SK-N-SH treated with all-trans-retinoic acid at 6 μM for 48 hours (cell line): ENCODE measurements at regions not wholly inside any gene's neighbourhood (a gene's known extent, or its start where the extent isn't known, plus 50 kb on each side); places are given as distances from the start of the nearest gene placed in this dataset.

Experiments
- ATAC-seq: fragments of 200-7000 bp; cut with Tn5 transposase; 3 replicates; pipeline ENCODE4 v1.9.1; 2020; ENCODE audit warnings: mild to moderate bottlenecking, moderate library complexity
- BACH2 ChIP-seq: fragments of 250-450 bp; sonication (Bioruptor Pico); IDR thresholded peaks from 2 replicates; pipeline ENCODE4 v1.9.0; 2021; ENCODE audit warnings: mild to moderate bottlenecking, borderline replicate concordance
- CREB5 ChIP-seq: fragments of 250-450 bp; sonication (Bioruptor Pico); IDR thresholded peaks from 2 replicates; pipeline ENCODE4 v1.5.1; 2020; ENCODE audit warnings: low read depth, mild to moderate bottlenecking, moderate library complexity
- CSRNP3 ChIP-seq: fragments of 250-450 bp; sonication (Bioruptor Pico); IDR thresholded peaks from 2 replicates; pipeline ENCODE4 v1.5.1; 2021; ENCODE audit warnings: mild to moderate bottlenecking, moderate library complexity
- ESRRG ChIP-seq: fragments of 250-450 bp; sonication (Bioruptor Pico); IDR thresholded peaks from 2 replicates; pipeline ENCODE4 v1.6.1; 2021; ENCODE audit warnings: mild to moderate bottlenecking
- GLIS3 ChIP-seq: fragments of 250-450 bp; sonication (Bioruptor Pico); IDR thresholded peaks from 2 replicates; pipeline ENCODE4 v1.5.0; 2020; ENCODE audit warnings: mild to moderate bottlenecking, moderate library complexity
- ISL1 ChIP-seq: fragments of 250-450 bp; sonication (Bioruptor Pico); IDR thresholded peaks from 2 replicates; pipeline ENCODE4 v2.1.2; 2022; ENCODE audit warnings: mild to moderate bottlenecking, moderate library complexity
- OSR1 ChIP-seq: fragments of 250-450 bp; sonication (Bioruptor Pico); IDR thresholded peaks from 2 replicates; pipeline ENCODE4 v1.8.0; 2022; ENCODE audit warnings: moderate library complexity, mild to moderate bottlenecking, inconsistent platforms
- PATZ1 ChIP-seq: fragments of 250-450 bp; sonication (Bioruptor Pico); IDR thresholded peaks from 2 replicates; pipeline ENCODE4 v1.8.0; 2020; ENCODE audit warnings: mild to moderate bottlenecking, moderate library complexity, borderline replicate concordance
- PPARA ChIP-seq: fragments of 250-450 bp; sonication (Bioruptor Pico); IDR thresholded peaks from 2 replicates; pipeline ENCODE4 v1.5.0; 2020; ENCODE audit warnings: mild to moderate bottlenecking, borderline replicate concordance
- RARB ChIP-seq: fragments of 250-450 bp; sonication (Bioruptor Pico); IDR thresholded peaks from 2 replicates; pipeline ENCODE4 v1.8.0; 2021; ENCODE audit warnings: mild to moderate bottlenecking, moderate library complexity
- SNAI2 ChIP-seq: fragments of 250-450 bp; sonication (Bioruptor Pico); IDR thresholded peaks from 2 replicates; pipeline ENCODE4 v1.5.0; 2020; ENCODE audit warnings: mild to moderate bottlenecking, moderate library complexity
- TCF4 ChIP-seq: fragments of 250-450 bp; sonication (Bioruptor Pico); IDR thresholded peaks from 2 replicates; pipeline ENCODE4 v1.8.0; 2021; ENCODE audit warnings: mild to moderate bottlenecking, moderate library complexity, borderline replicate concordance
- TOX ChIP-seq: fragments of 250-450 bp; sonication (Bioruptor Pico); IDR thresholded peaks from 2 replicates; pipeline ENCODE4 v1.8.0; 2021; ENCODE audit warnings: mild to moderate bottlenecking, moderate library complexity, borderline replicate concordance
- TSHZ2 ChIP-seq: fragments of 250-450 bp; sonication (Bioruptor Pico); IDR thresholded peaks from 2 replicates; pipeline ENCODE4 v1.5.0; 2020; ENCODE audit warnings: mild to moderate bottlenecking, moderate library complexity
- ZC3H10 ChIP-seq: fragments of 250-450 bp; sonication (Bioruptor Pico); IDR thresholded peaks from 2 replicates; pipeline ENCODE4 v1.5.1; 2021; ENCODE audit warnings: mild to moderate bottlenecking, moderate library complexity
- ZFP30 ChIP-seq: fragments of 450-650 bp; formaldehyde crosslinking; IDR thresholded peaks from 2 replicates; pipeline ENCODE4 v1.5.0; 2022; ENCODE audit warnings: mild to moderate bottlenecking, moderate library complexity
- ZNF8 ChIP-seq: fragments of 450-650 bp; formaldehyde crosslinking; IDR thresholded peaks from 2 replicates; pipeline ENCODE4 v1.5.0; 2020; ENCODE audit warnings: mild to moderate bottlenecking, moderate library complexity

GRCh38 chr1:56376188-56376984 is 203.0 kb downstream of the PLPP3 start (continued):
- no peak for TF ChIP-seq CREB5
- TF ChIP-seq SNAI2 (CRISPR knock-in tag), result no peak
- no peak for TF ChIP-seq ZC3H10 (CRISPR knock-in tag)

- no peak for TF ChIP-seq ESRRG (CRISPR knock-in tag)
- no peak for TF ChIP-seq CREB5
- ATAC-seq, result peak; percentile 9
Observed at GRCh38 chr1:56375326-56375804, 204.0 kb downstream of the PLPP3 start.

- peak; percentile 60 for ATAC-seq
- TF ChIP-seq ZNF8 (CRISPR knock-in tag), result no peak
- TF ChIP-seq TCF4, result peak; percentile 54; the same call in 1 of the 2 replicates
- TF ChIP-seq CREB5, result peak; percentile 66; the same call in 1 of the 2 replicates
- 0 out of 2 replicates have a peak, but pooled peaks have one; percentile 16 for TF ChIP-seq TSHZ2
- no peak for TF ChIP-seq PATZ1
- no peak for TF ChIP-seq PPARA
- 0 out of 2 replicates have a peak, but pooled peaks have one; percentile 8 for TF ChIP-seq SNAI2 (CRISPR knock-in tag)
- peak; percentile 72 for TF ChIP-seq ISL1 (CRISPR knock-in tag)
Observed at GRCh38 chr1:56374026-56374974, 205.1 kb downstream of the PLPP3 start.

- no peak for ATAC-seq
- TF ChIP-seq ESRRG (CRISPR knock-in tag) (no peak), ZFP30 (CRISPR knock-in tag) (no peak), TCF4 (no peak), TSHZ2 (no peak), GLIS3 (CRISPR knock-in tag) (no peak), PATZ1 (no peak), OSR1 (CRISPR knock-in tag) (no peak), CSRNP3 (CRISPR knock-in tag) (no peak), BACH2 (CRISPR knock-in tag) (no peak), PPARA (no peak), SNAI2 (CRISPR knock-in tag) (no peak), TOX (no peak), RARB (CRISPR knock-in tag) (no peak)
Observed at GRCh38 chr1:56370513-56370912, 208.8 kb downstream of the PLPP3 start.
